Natural killer cell treated with Interleukin-12 subunit alpha and Interleukin-12 subunit beta and Interleukin-15 and Interleukin-18, amount 100 ng/mL, for 72 hours (primary cell): ENCODE measurements at regions not wholly inside any gene's neighbourhood (a gene's known extent, or its start where the extent isn't known, plus 50 kb on each side); places are given as distances from the start of the nearest gene placed in this dataset.
A peak's percentile ranks its signal among the peaks of the same experiment; 100 is the strongest.
"Not testable (repeated sequence)": the region's sequence is repeated elsewhere in the genome, so short reads cannot be mapped to it uniquely, and the experiment has no call there.

Source experiments
- ATAC-seq, 2 donors: fragments of 150-1000 bp; cut with Tn5 transposase in 1 of 2; sonication (Bioruptor Pico), chemical (Tn5 transposase) in 1 of 2; 2 replicates each; pipeline ENCODE4 v1.10.0; 2021
- DNase-seq: peaks from one replicate; pipeline ENCODE4 v3.0.0; 2022; ENCODE audit warnings: low spot score
- H3K27ac Mint-ChIP-seq, 2 donors: 1 replicate in 1 of 2; 2 replicates in 1 of 2; pipeline ENCODE4 v1.8.0; 2022; ENCODE audit warnings: mixed read lengths in 2 of 2, mild to moderate bottlenecking in 1 of 2, moderate library complexity in 1 of 2
- H3K27me3 Mint-ChIP-seq, 2 donors: 1 replicate in 1 of 2; 2 replicates in 1 of 2; pipeline ENCODE4 v1.8.0; 2022; ENCODE audit warnings: mixed read lengths in 2 of 2
- H3K36me3 Mint-ChIP-seq: one replicate; pipeline ENCODE4 v1.8.0; 2022; ENCODE audit warnings: mixed read lengths
- H3K4me1 Mint-ChIP-seq, 2 donors: 1 replicate in 1 of 2; 2 replicates in 1 of 2; pipeline ENCODE4 v1.8.0; 2022; ENCODE audit warnings: low read depth in 2 of 2, mixed read lengths in 2 of 2, mild to moderate bottlenecking in 1 of 2
- H3K4me3 Mint-ChIP-seq: one replicate; pipeline ENCODE4 v1.8.0; 2022; ENCODE audit warnings: mixed read lengths
- H3K9me3 Mint-ChIP-seq: 2 replicates; pipeline ENCODE4 v1.8.0; 2022; ENCODE audit warnings: mixed read lengths

DNA sequence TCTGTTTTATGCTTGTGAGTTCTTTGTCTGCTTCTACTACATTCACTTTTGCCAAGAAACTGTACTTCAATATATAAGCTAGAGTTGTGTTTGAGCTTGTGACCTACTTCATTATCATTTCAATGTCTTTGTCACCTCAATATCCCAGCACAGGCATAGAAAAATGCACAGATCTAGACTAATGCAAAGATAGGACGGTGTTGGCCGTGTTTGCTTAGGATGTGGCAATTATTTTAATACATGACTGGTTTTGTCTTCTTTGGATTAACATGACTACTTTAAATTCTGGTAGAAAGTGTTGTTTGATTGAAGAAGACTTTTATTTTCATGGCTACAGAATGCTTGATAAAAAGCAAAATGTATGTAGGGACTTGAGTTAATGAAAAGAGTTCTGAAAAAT lies 1075.0 kb upstream of the GJE1 start:
- Mint-ChIP-seq H3K27me3 (no peaks in the 10 kb centered on the region), H3K4me1 (no peaks in the 10 kb centered on the region), H3K36me3 (no peaks in the 10 kb centered on the region), H3K9me3 (no peaks in the 10 kb centered on the region), H3K27ac (no peak overlapping the region), H3K4me3 (no peak overlapping the region)
- ATAC-seq (no peak), DNase-seq (no peak)

DNA sequence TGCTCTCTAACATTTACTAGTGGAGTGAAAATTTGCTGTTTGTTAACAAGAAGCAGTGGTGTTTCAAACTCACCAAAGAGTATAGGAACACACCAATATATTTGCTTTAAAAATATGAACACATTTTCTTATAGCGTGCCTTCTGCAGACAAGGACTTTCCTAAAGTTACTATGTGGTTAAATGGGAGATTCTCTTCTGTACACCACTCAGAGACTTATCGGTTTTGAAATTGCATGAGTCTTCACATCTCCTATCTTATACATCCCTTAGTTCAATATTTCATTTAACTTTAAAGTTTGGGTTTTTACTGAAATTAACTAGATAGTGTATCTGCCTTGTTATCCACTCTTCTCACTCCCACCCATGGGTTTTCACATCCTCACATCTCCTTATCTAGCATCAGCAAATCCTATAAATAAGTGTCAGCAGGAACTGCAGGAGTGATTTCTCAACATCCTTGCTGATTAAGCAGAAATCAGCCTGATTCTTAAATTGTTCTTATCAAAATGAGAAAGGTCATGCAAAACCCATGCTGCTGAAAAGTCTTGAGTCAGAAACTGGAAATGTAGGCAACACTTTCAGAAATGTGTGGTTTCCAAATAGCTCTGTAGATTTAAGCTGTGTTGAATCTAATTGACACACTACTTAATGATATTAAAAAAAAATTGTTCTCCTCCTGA lies 1075.6 kb upstream of the GJE1 start:
- Mint-ChIP-seq H3K9me3 (no peaks in the 10 kb centered on the region), H3K36me3 (no peaks in the 10 kb centered on the region), H3K27me3 (no peaks in the 10 kb centered on the region), H3K4me1 (no peaks in the 10 kb centered on the region), H3K4me3 (no peak overlapping the region), H3K27ac (no peak overlapping the region)
- no peak for DNase-seq
- ATAC-seq, result no peak

GRCh38 chr6:141050471-141050870 lies 1082.3 kb upstream of the GJE1 start:
- no peaks in the 10 kb centered on the region for H3K4me1 Mint-ChIP-seq
- DNase-seq, result no peak
- H3K36me3 Mint-ChIP-seq, result no peaks in the 10 kb centered on the region
- no peak overlapping the region for H3K4me3 Mint-ChIP-seq
- no peak overlapping the region for H3K27ac Mint-ChIP-seq
- no peaks in the 10 kb centered on the region for H3K27me3 Mint-ChIP-seq
- no peak for ATAC-seq
- H3K9me3 Mint-ChIP-seq, result peaks cover 4% of the 10 kb centered on the region

DNA sequence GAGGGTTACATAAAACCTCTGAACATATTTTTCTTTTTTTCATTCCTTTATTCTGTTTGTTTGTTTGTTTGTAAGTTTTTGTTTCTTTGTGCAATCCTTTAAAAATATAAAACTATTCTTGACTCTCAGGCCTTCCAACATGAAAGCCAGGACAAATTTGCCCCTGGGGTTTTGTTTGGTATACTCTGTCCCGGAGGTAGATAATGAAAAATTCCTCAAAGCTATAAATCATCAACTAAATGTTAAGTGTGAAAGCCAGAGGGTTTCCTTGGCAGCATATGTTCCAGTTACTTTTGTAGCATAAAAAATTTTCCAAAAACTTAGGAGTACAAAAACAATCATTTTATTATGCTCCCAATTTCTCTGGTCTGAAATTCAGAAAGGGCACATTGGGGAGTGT lies 1084.3 kb upstream of the GJE1 start:
- no peak for DNase-seq
- Mint-ChIP-seq H3K36me3 (no peaks in the 10 kb centered on the region), H3K4me1 (no peaks in the 10 kb centered on the region), H3K9me3 (peaks cover 4% of the 10 kb centered on the region), H3K27me3 (no peaks in the 10 kb centered on the region), H3K4me3 (no peak overlapping the region), H3K27ac (no peak overlapping the region)
- no peak for ATAC-seq

DNA sequence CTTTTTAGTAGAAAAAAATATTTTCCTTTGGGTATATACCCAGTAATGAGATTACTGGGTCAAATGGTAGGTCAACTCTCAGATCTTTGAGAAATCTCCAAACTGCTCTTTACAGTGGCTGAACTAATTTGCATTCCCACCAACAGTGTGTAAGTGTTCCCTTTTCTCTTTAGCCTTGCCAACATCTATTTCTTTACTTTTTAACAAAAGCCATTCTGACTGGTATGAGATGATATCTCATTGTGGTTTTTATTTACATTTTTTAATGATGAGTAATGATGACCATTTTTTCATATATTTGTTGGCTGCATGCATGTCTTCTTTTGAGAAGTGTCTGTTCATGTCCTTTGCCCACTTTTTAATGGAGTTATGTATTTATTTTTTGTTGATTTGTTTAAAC lies 1086.2 kb upstream of the GJE1 start:
- H3K27me3 Mint-ChIP-seq, result not testable (repeated sequence)

DNA sequence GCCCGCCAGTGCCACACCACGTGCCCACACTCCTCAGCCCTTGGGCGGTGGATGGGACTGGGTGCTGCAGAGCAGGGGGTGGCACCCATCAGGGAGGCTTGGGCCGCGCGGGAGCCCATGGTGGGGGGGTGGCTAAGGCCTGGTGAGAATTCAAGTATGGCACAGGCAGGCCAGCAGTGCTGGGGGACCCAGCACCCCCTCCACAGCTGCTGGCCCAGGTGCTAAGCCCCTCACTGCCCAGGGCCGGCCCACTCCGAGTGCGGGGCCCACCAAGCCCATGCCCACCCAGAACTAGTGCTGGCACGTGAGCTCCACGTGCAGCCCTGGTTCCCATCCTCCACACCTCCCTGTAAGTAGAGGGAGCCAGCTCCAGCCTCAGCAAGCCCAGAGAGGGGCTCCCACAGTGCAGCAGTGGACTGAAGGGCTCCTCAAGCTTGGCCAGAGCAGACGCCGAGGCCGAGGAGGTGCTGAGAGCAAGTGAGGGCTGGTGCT lies 1091.1 kb upstream of the GJE1 start:
- peak in 1 of 2 donors; percentile 48 for ATAC-seq

More for the DNA sequence above, 1086.2 kb upstream of the GJE1 start:
- not testable (repeated sequence) for H3K9me3 Mint-ChIP-seq, H3K4me1 Mint-ChIP-seq, ATAC-seq, H3K27ac Mint-ChIP-seq, H3K36me3 Mint-ChIP-seq, DNase-seq, H3K4me3 Mint-ChIP-seq

GRCh38 chr6:141035312-141036200 lies 1097.2 kb upstream of the GJE1 start:
- DNase-seq (no peak), ATAC-seq (no peak)
- H3K4me1 Mint-ChIP-seq, result no peaks in the 10 kb centered on the region
- H3K27ac Mint-ChIP-seq, result no peak overlapping the region
- H3K27me3 Mint-ChIP-seq, result no peaks in the 10 kb centered on the region
- no peaks in the 10 kb centered on the region for H3K36me3 Mint-ChIP-seq
- no peak overlapping the region for H3K4me3 Mint-ChIP-seq
- peaks cover 4% of the 10 kb centered on the region for H3K9me3 Mint-ChIP-seq

More for the DNA sequence above, 1091.1 kb upstream of the GJE1 start:
- no peak for DNase-seq
- Mint-ChIP-seq H3K4me3 (no peak overlapping the region), H3K27ac (no peak overlapping the region), H3K4me1 (no peaks in the 10 kb centered on the region), H3K36me3 (no peaks in the 10 kb centered on the region), H3K9me3 (peaks cover 4% of the 10 kb centered on the region), H3K27me3 (no peaks in the 10 kb centered on the region)

- H3K4me1 Mint-ChIP-seq, result no peaks in the 10 kb centered on the region
- H3K27me3 Mint-ChIP-seq, result no peaks in the 10 kb centered on the region
- H3K9me3 Mint-ChIP-seq, result peaks cover 4% of the 10 kb centered on the region
- H3K36me3 Mint-ChIP-seq, result no peaks in the 10 kb centered on the region
- DNase-seq (no peak), ATAC-seq (no peak)
- no peak overlapping the region for H3K27ac Mint-ChIP-seq
- H3K4me3 Mint-ChIP-seq, result no peak overlapping the region
Measured at GRCh38 chr6:141033101-141033500, 1099.6 kb upstream of the GJE1 start.

GRCh38 chr6:141029908-141030307 lies 1102.8 kb upstream of the GJE1 start:
- Mint-ChIP-seq H3K4me3 (no peak overlapping the region), H3K27ac (no peak overlapping the region), H3K27me3 (no peaks in the 10 kb centered on the region), H3K9me3 (peaks cover 2% of the 10 kb centered on the region), H3K36me3 (no peaks in the 10 kb centered on the region), H3K4me1 (no peaks in the 10 kb centered on the region)
- ATAC-seq, result no peak
- DNase-seq, result no peak

GRCh38 chr6:141028791-141029280 lies 1103.9 kb upstream of the GJE1 start:
- Mint-ChIP-seq H3K4me1 (no peaks in the 10 kb centered on the region), H3K27me3 (no peaks in the 10 kb centered on the region), H3K36me3 (no peaks in the 10 kb centered on the region), H3K4me3 (no peak overlapping the region), H3K27ac (no peak overlapping the region), H3K9me3 (peaks cover 5% of the 10 kb centered on the region)
- no peak for ATAC-seq
- DNase-seq, result no peak

DNA sequence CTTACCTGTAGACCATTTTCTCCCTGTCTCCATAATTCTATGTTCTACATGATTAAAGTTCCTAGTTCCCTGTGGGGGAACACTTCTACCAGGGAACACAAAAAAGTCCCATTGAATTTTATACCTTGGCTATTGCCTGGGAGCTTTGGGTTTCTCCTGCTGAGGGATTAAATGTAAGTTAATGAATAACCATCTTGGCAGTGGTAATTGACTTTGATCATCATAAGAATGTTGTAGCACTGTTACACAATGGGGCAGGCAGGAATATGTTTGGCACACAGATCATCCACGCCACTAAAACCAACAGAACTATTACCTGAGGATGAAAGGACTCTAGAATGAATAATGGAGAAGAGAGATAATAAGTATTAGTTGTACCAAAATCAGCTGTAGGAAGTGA lies 1106.2 kb upstream of the GJE1 start:
- DNase-seq (no peak), ATAC-seq (no peak)
- Mint-ChIP-seq H3K4me3 (no peak overlapping the region), H3K36me3 (no peaks in the 10 kb centered on the region), H3K27me3 (no peaks in the 10 kb centered on the region), H3K9me3 (peaks cover 8% of the 10 kb centered on the region), H3K4me1 (no peaks in the 10 kb centered on the region), H3K27ac (no peak overlapping the region)

GRCh38 chr6:141024526-141024925 lies 1108.2 kb upstream of the GJE1 start:
- Mint-ChIP-seq H3K27me3 (no peaks in the 10 kb centered on the region), H3K27ac (no peak overlapping the region), H3K4me1 (no peaks in the 10 kb centered on the region), H3K9me3 (peaks cover 8% of the 10 kb centered on the region), H3K4me3 (no peak overlapping the region), H3K36me3 (no peaks in the 10 kb centered on the region)
- ATAC-seq (no peak), DNase-seq (no peak)

GRCh38 chr6:141017941-141018340 lies 1114.8 kb upstream of the GJE1 start:
- no peak for DNase-seq
- Mint-ChIP-seq H3K4me3 (no peak overlapping the region), H3K9me3 (peaks cover 7% of the 10 kb centered on the region), H3K27ac (no peak overlapping the region), H3K36me3 (no peaks in the 10 kb centered on the region), H3K4me1 (no peaks in the 10 kb centered on the region), H3K27me3 (no peaks in the 10 kb centered on the region)
- no peak for ATAC-seq

- no peak for ATAC-seq
- Mint-ChIP-seq H3K36me3 (no peaks in the 10 kb centered on the region), H3K27ac (no peak overlapping the region), H3K27me3 (no peaks in the 10 kb centered on the region), H3K4me3 (no peak overlapping the region), H3K4me1 (no peaks in the 10 kb centered on the region), H3K9me3 (peaks cover 13% of the 10 kb centered on the region)
- no peak for DNase-seq
Measured at GRCh38 chr6:141000917-141001316, 1131.8 kb upstream of the GJE1 start.
